ENCODE measurements at regions not wholly inside any gene's neighbourhood (a gene's known extent, or its start where the extent isn't known, plus 50 kb on each side); places are given as distances from the start of the nearest gene placed in this dataset.

- no peaks in the 10 kb centered on the region for H3K27me3 ChIP-seq (ENCODE audit: control insufficient read depth, insufficient read depth, low read length)
- TF ChIP-seq CTCF (IDR thresholded peaks at IDR 0.05; ENCODE audit: borderline replicate concordance, extremely low read depth, insufficient read depth) = no peak
- no peaks in the 10 kb centered on the region for H3K36me3 ChIP-seq (ENCODE audit: control insufficient read depth in 2 of 3, insufficient read depth in 3 of 3, low read length in 3 of 3)
- H3K4me3 ChIP-seq (ENCODE audit: low read length in 3 of 3) = no peak overlapping the region
- no peaks in the 10 kb centered on the region for H3K4me1 ChIP-seq (ENCODE audit: control insufficient read depth in 2 of 3, insufficient read depth in 2 of 3, low read depth in 1 of 3, low read length in 3 of 3)
- DNase-seq = no peak
- peaks cover 0 to 5% (median under 1%) of the 10 kb centered on the region in 3 donors for H3K9me3 ChIP-seq (ENCODE audit: control insufficient read depth in 2 of 3, insufficient read depth in 1 of 3, low read length in 3 of 3)
- no peak overlapping the region for H3K9ac ChIP-seq (ENCODE audit: low read length in 3 of 3)
- H3K27ac ChIP-seq (ENCODE audit: low read depth in 2 of 2, low read length in 2 of 2) = no peak overlapping the region
- FAIRE-seq = no peak
- intact Hi-C loops (cut with DNase I) = no loop called here
Observed at GRCh38 chr7:67866812-67867211, 870.2 kb downstream of the TYW1 start.

- no peak for DNase-seq
Observed at GRCh38 chr7:67870396-67870795, 873.8 kb downstream of the TYW1 start.

GRCh38 chr7:67875558-67875957, 878.9 kb downstream of the TYW1 start:
- no peak for FAIRE-seq
- H3K4me1 ChIP-seq (ENCODE audit: control insufficient read depth in 2 of 3, insufficient read depth in 2 of 3, low read depth in 1 of 3, low read length in 3 of 3) = no peaks in the 10 kb centered on the region
- no peak for DNase-seq
- TF ChIP-seq CTCF (IDR thresholded peaks at IDR 0.05; ENCODE audit: borderline replicate concordance, extremely low read depth, insufficient read depth) = no peak
- H3K27me3 ChIP-seq (ENCODE audit: control insufficient read depth, insufficient read depth, low read length) = no peaks in the 10 kb centered on the region
- no peak overlapping the region for H3K27ac ChIP-seq (ENCODE audit: low read depth in 2 of 2, low read length in 2 of 2)
- no peak overlapping the region for H3K4me3 ChIP-seq (ENCODE audit: low read length in 3 of 3)
- H3K36me3 ChIP-seq (ENCODE audit: control insufficient read depth in 2 of 3, insufficient read depth in 3 of 3, low read length in 3 of 3) = no peaks in the 10 kb centered on the region
- H3K9me3 ChIP-seq (ENCODE audit: control insufficient read depth in 2 of 3, insufficient read depth in 1 of 3, low read length in 3 of 3) = no peaks in the 10 kb centered on the region
- intact Hi-C loops (cut with DNase I) = no loop called here
- H3K9ac ChIP-seq (ENCODE audit: low read length in 3 of 3) = no peak overlapping the region

More at GRCh38 chr7:67870396-67870795, 873.8 kb downstream of the TYW1 start:
- no peak for TF ChIP-seq CTCF (IDR thresholded peaks at IDR 0.05; ENCODE audit: borderline replicate concordance, extremely low read depth, insufficient read depth)
- Histone ChIP-seq H3K9ac (ENCODE audit: low read length in 3 of 3) (no peak overlapping the region), H3K27me3 (ENCODE audit: control insufficient read depth, insufficient read depth, low read length) (no peaks in the 10 kb centered on the region), H3K27ac (ENCODE audit: low read depth in 2 of 2, low read length in 2 of 2) (no peak overlapping the region), H3K9me3 (ENCODE audit: control insufficient read depth in 2 of 3, insufficient read depth in 1 of 3, low read length in 3 of 3) (no peaks in the 10 kb centered on the region), H3K4me1 (ENCODE audit: control insufficient read depth in 2 of 3, insufficient read depth in 2 of 3, low read depth in 1 of 3, low read length in 3 of 3) (no peaks in the 10 kb centered on the region), H3K4me3 (ENCODE audit: low read length in 3 of 3) (no peak overlapping the region), H3K36me3 (ENCODE audit: control insufficient read depth in 2 of 3, insufficient read depth in 3 of 3, low read length in 3 of 3) (no peaks in the 10 kb centered on the region)
- intact Hi-C loops (cut with DNase I) = no loop called here
- no peak for FAIRE-seq

GRCh38 chr7:67878808-67879207, 882.2 kb downstream of the TYW1 start:
- H3K9ac ChIP-seq (ENCODE audit: low read length in 3 of 3) = no peak overlapping the region
- TF ChIP-seq CTCF (IDR thresholded peaks at IDR 0.05; ENCODE audit: borderline replicate concordance, extremely low read depth, insufficient read depth) = no peak
- DNase-seq (no peak), FAIRE-seq (no peak)
- H3K9me3 ChIP-seq (ENCODE audit: control insufficient read depth in 2 of 3, insufficient read depth in 1 of 3, low read length in 3 of 3) = no peaks in the 10 kb centered on the region
- no peaks in the 10 kb centered on the region for H3K27me3 ChIP-seq (ENCODE audit: control insufficient read depth, insufficient read depth, low read length)
- intact Hi-C loops (cut with DNase I) = no loop called here
- no peak overlapping the region for H3K27ac ChIP-seq (ENCODE audit: low read depth in 2 of 2, low read length in 2 of 2)
- no peaks in the 10 kb centered on the region for H3K4me1 ChIP-seq (ENCODE audit: control insufficient read depth in 2 of 3, insufficient read depth in 2 of 3, low read depth in 1 of 3, low read length in 3 of 3)
- H3K36me3 ChIP-seq (ENCODE audit: control insufficient read depth in 2 of 3, insufficient read depth in 3 of 3, low read length in 3 of 3) = no peaks in the 10 kb centered on the region
- H3K4me3 ChIP-seq (ENCODE audit: low read length in 3 of 3) = no peak overlapping the region

Data from kidney (tissue), 13 donors.